HG02973 (cell line): ENCODE measurements at regions not wholly inside any gene's neighbourhood (a gene's known extent, or its start where the extent isn't known, plus 50 kb on each side); places are given as distances from the start of the nearest gene placed in this dataset.

ENCODE experiments used
- ATAC-seq: cut with Tn5 transposase; IDR thresholded peaks from one replicate; pipeline ENCODE4 v1.9.1; 2021; ENCODE audit warnings: moderate library complexity; ENCODE audit not compliant: unreplicated experiment

GRCh38 chr20:40326784-40327183 lies 362.3 kb downstream of the MAFB start:
- ATAC-seq = no peak

- ATAC-seq = no peak
Observed at GRCh38 chr20:40325006-40325568, 363.9 kb downstream of the MAFB start.

GRCh38 chr20:40323361-40323794 lies 365.7 kb downstream of the MAFB start:
- no peak for ATAC-seq

GRCh38 chr20:40322941-40323340 lies 366.1 kb downstream of the MAFB start:
- no peak for ATAC-seq

GRCh38 chr20:40320517-40321011 lies 368.5 kb downstream of the MAFB start:
- ATAC-seq = no peak

GRCh38 chr20:40319741-40320516 lies 369.1 kb downstream of the MAFB start:
- ATAC-seq = no peak

- ATAC-seq = no peak
Observed at GRCh38 chr20:40319056-40319455, 370.0 kb downstream of the MAFB start.

- no peak for ATAC-seq
Observed at GRCh38 chr20:40317156-40317790, 371.8 kb downstream of the MAFB start.

GRCh38 chr20:40314278-40314677 lies 374.8 kb downstream of the MAFB start:
- no peak for ATAC-seq

GRCh38 chr20:40313730-40314129 lies 375.3 kb downstream of the MAFB start:
- ATAC-seq = no peak

- no peak for ATAC-seq
Observed at GRCh38 chr20:40309731-40310130, 379.3 kb downstream of the MAFB start.

GRCh38 chr20:40307997-40308396 lies 381.0 kb downstream of the MAFB start:
- ATAC-seq = no peak

GRCh38 chr20:40307268-40307667 lies 381.8 kb downstream of the MAFB start:
- ATAC-seq = no peak

- ATAC-seq = no peak
Observed at GRCh38 chr20:40305303-40305702, 383.7 kb downstream of the MAFB start.

- no peak for ATAC-seq
Observed at GRCh38 chr20:40304119-40304613, 384.9 kb downstream of the MAFB start.

- no peak for ATAC-seq
Observed at GRCh38 chr20:40294747-40295146, 394.3 kb downstream of the MAFB start.

- ATAC-seq = no peak
Observed at GRCh38 chr20:40294175-40294574, 394.9 kb downstream of the MAFB start.

GRCh38 chr20:40293740-40294139 lies 395.3 kb downstream of the MAFB start:
- ATAC-seq = no peak

- no peak for ATAC-seq
Observed at GRCh38 chr20:40291493-40292135, 397.4 kb downstream of the MAFB start.

GRCh38 chr20:40287683-40288082 lies 401.4 kb downstream of the MAFB start:
- no peak for ATAC-seq

GRCh38 chr20:40286975-40287531 lies 402.0 kb downstream of the MAFB start:
- no peak for ATAC-seq
